Fibroblast of pulmonary artery (primary cell): ENCODE measurements at regions not wholly inside any gene's neighbourhood (a gene's known extent, or its start where the extent isn't known, plus 50 kb on each side); places are given as distances from the start of the nearest gene placed in this dataset.
"Not testable (repeated sequence)": the region's sequence is repeated elsewhere in the genome, so short reads cannot be mapped to it uniquely, and the experiment has no call there.

Source experiments
- DNase-seq: peaks from one replicate; pipeline ENCODE4 v3.0.0-alpha.2; 2010; ENCODE audit warnings: low read depth
- H3K4me3 ChIP-seq: replicated peaks from 2 replicates; pipeline ENCODE4 v1.5.1; 2011; ENCODE audit warnings: low read depth, mild to moderate bottlenecking, control low read depth, low read length, moderate library complexity
- CTCF ChIP-seq: IDR thresholded peaks from 2 replicates; pipeline ENCODE4 v1.5.1; 2011; ENCODE audit warnings: mild to moderate bottlenecking, control low read depth, low read length, inconsistent platforms; ENCODE audit errors: missing control alignments

- no peak for TF ChIP-seq CTCF
- DNase-seq, result no peak
- H3K4me3 ChIP-seq, result no peak overlapping the region
Observed at GRCh38 chr1:191734321-191734720, 423.9 kb upstream of the RGS18 start.

DNA sequence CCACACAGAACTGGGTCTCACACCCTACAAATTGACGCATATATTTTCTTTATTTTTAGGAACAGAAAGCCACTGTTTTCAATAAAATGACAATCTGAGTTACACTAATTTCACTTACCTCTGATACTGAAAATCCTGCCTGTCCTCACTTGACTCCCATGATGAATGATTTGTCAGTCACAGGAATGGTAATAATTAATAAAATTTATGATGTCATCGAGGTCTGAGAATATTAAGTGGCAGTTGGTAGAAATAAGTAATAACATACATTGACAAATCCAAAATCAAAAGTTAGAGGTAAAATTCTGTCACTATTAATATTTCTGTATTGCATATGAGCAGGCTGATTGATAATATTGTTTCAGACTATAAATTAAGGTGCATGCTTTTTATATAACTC, 418.7 kb upstream of the RGS18 start:
- DNase-seq, result no peak
- H3K4me3 ChIP-seq, result no peak overlapping the region
- no peak for TF ChIP-seq CTCF

GRCh38 chr1:191752342-191752741, 405.9 kb upstream of the RGS18 start:
- no peak for DNase-seq
- no peak overlapping the region for H3K4me3 ChIP-seq
- no peak for TF ChIP-seq CTCF

- H3K4me3 ChIP-seq, result no peak overlapping the region
- DNase-seq, result no peak
- no peak for TF ChIP-seq CTCF
Observed at GRCh38 chr1:191760016-191760415, 398.2 kb upstream of the RGS18 start.

GRCh38 chr1:191788551-191788950, 369.7 kb upstream of the RGS18 start:
- TF ChIP-seq CTCF, result no peak
- no peak for DNase-seq
- H3K4me3 ChIP-seq, result no peak overlapping the region

DNA sequence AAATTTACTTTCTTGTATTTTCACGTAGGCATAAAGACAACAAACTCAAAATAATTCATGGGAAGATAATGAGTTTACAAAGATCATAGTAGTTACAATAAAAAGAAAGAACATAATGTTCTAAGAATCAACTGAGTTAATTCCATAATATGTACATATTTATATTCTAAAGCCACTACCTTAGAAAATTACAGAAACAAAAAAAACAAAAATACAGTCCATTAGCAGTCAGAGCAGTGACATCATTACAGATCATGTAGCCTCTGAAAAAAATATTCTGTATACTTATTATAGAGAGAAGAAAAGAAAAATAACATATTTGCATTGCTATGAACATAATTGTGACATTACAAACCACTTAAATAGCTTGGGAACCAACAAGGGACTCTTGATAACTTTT, 360.1 kb upstream of the RGS18 start:
- no peak for DNase-seq
- H3K4me3 ChIP-seq, result no peak overlapping the region
- no peak for TF ChIP-seq CTCF

DNA sequence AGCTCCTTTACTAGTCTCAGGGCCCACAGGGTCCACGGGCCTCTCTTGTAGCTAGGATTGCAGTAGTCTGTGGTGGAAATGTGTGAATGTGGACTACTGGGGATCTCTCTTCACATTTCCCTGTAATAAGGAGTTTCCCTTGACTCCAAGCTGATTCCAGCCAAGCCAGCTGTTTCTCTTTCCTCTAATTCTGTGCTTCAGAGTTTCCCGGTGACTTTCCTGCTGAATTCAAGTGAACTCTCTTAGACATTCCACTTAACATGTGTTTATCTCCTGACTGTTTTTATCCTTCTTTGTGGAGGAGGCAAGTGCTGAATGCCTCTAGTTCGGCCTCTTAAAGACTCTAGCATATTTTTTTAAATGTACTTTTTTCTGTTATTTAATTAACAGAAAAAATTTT, 354.0 kb upstream of the RGS18 start:
- DNase-seq, result no peak
- no peak overlapping the region for H3K4me3 ChIP-seq
- no peak for TF ChIP-seq CTCF

GRCh38 chr1:191813593-191813992, 344.7 kb upstream of the RGS18 start:
- not testable (repeated sequence) for H3K4me3 ChIP-seq, DNase-seq
